Activated T-helper 1 cell treated with anti-CD3 and anti-CD28 coated beads, Interleukin-12 subunit alpha, Interleukin-12 subunit beta, Interleukin-2, Interleukin-4 antibody, amounts not matched to agents 30 ng/mL and 10 ng/mL and 1 ng/mL, durations not matched to agents 14 hours and 24 hours and 36 hours (primary cell): ENCODE measurements at regions not wholly inside any gene's neighbourhood (a gene's known extent, or its start where the extent isn't known, plus 50 kb on each side); places are given as distances from the start of the nearest gene placed in this dataset.
"Not testable (repeated sequence)": the region's sequence is repeated elsewhere in the genome, so short reads cannot be mapped to it uniquely, and the experiment has no call there.

Experiments used
- DNase-seq: peaks from one replicate; pipeline ENCODE4 v3.0.0; 2021; ENCODE audit warnings: low spot score
- H3K27ac Mint-ChIP-seq: one replicate; pipeline ENCODE4 v1.8.0; 2021; ENCODE audit warnings: mild to moderate bottlenecking, mixed read lengths
- H3K27me3 Mint-ChIP-seq: one replicate; pipeline ENCODE4 v1.8.0; 2022; ENCODE audit warnings: mild to moderate bottlenecking, moderate library complexity, mixed read lengths; ENCODE audit not compliant: insufficient read depth
- H3K36me3 Mint-ChIP-seq: one replicate; pipeline ENCODE4 v1.8.0; 2021; ENCODE audit warnings: low read depth, mixed read lengths
- H3K4me1 Mint-ChIP-seq: one replicate; pipeline ENCODE4 v1.8.0; 2021; ENCODE audit warnings: low read depth, mixed read lengths
- H3K4me3 Mint-ChIP-seq: one replicate; pipeline ENCODE4 v1.8.0; 2021; ENCODE audit warnings: mild to moderate bottlenecking, moderate library complexity, mixed read lengths
- H3K9me3 Mint-ChIP-seq: one replicate; pipeline ENCODE4 v1.8.0; 2021; ENCODE audit warnings: mixed read lengths
- intact Hi-C: fragments of 100-400 bp; cut with micrococcal nuclease; formaldehyde crosslinking; loops from one replicate; pipeline ENCODE4 v1.15.1; 2024

DNA sequence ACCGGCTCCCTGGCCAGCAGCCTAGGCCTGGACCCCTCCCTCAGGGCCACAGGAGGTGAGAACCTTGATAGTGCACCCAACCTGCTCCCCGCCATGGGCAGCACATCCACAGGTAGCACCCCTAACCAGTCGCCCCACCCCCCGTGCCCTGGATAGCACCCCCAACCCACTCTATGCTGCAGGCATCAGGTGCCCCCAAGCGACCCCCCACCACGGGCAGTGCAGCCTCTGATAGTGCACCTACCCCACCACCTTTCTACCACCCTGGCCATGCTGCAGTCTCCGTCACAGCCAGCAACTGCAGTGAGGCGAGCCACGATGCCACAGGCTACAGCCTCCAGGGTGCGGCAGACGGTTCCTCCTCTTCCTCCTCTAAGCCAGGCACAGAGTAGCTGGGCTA, 55.6 kb downstream of the SOWAHC start:
- no peak overlapping the region for H3K27ac Mint-ChIP-seq
- peaks cover 10% of the 10 kb centered on the region for H3K27me3 Mint-ChIP-seq
- no peaks in the 10 kb centered on the region for H3K9me3 Mint-ChIP-seq
- no peak for DNase-seq
- no peak overlapping the region for H3K4me3 Mint-ChIP-seq
- no peaks in the 10 kb centered on the region for H3K4me1 Mint-ChIP-seq
- intact Hi-C loops = no loop called here
- no peaks in the 10 kb centered on the region for H3K36me3 Mint-ChIP-seq

DNA sequence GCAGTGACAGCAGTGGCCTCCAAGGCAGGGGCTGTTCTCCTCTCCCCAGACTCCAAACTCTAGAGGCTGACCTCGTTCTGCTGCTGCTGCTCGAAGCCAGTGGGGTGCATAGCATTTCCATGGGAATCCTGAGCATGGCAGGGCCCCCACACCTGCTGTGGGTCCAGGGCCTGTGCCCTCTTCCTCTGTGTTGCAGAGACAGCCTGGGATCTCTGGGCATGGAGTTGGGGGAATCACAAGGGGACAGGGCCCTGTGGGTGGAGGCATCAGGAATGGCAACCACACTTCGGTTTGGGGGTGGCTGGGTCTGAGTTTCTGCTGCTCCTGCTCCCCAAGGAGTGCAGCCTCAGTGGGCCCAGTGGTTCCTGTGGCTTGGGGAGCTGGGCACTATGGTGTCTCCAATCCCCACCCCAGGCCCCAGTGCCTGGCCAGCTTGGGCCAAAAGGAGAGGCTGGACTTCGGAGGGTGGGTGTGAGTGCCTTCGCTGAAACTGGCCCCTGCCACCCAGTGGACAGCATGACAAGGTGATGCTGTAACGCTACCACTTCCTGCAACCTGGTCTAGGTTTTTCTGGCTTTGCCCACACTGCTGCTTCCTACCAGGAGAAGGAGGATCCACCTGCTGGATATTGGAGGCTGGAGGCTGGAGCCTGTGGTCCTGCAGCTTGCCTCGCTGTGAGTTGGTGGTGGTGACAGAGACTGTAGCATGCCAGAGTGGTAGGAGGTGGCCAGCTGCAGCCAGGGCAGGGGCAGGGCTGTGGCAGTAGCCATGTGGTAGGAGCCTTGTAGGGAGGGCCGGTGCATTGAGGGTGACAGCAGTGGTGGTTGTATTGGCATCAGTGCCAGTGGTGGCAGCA, 56.6 kb downstream of the SOWAHC start:
- no peak for DNase-seq
- Mint-ChIP-seq H3K9me3 (no peaks in the 10 kb centered on the region), H3K27ac (no peak overlapping the region), H3K27me3 (peaks cover 10% of the 10 kb centered on the region), H3K4me1 (no peaks in the 10 kb centered on the region), H3K4me3 (no peak overlapping the region), H3K36me3 (no peaks in the 10 kb centered on the region)
- intact Hi-C loops = no loop called here

- Mint-ChIP-seq H3K36me3 (no peaks in the 10 kb centered on the region), H3K9me3 (no peaks in the 10 kb centered on the region), H3K27me3 (peaks cover 20% of the 10 kb centered on the region), H3K27ac (no peak overlapping the region), H3K4me1 (no peaks in the 10 kb centered on the region), H3K4me3 (no peak overlapping the region)
- DNase-seq = no peak
- intact Hi-C loops = no loop called here
Observed at GRCh38 chr2:109674894-109675534, 60.9 kb downstream of the SOWAHC start.

DNA sequence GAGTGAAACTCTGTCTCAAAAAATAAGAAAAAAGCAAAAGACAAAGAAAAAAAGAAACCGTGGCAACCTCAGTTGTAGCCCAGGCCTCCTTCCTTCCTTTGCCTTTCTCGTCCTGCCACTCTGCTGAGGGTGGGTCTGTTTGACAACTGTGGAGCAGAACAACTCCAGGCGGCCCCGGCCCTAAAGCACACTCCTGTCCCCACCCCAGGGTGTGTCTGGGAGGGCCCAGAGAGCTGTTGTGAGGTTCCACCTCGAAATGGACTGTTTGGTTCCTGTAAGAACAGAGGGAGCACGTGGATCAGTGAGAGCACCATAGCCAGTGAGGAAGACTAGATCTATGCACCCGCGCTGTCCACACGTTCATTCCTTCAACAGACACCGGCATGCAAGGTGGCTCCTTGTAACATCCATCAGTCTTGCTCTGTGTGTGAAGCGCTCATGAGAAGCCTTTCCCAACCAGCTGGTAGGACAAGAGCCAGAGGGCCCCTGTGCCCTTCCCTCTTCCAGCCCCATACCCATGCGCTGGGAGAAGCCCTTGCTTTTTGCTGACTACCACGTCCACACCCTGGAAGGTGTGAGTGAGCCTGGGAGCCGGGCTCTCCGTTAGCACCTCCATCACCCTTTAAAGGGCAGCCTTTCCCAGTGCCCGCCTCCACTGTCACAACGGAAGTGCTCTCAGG, 61.6 kb downstream of the SOWAHC start:
- Mint-ChIP-seq H3K9me3 (no peaks in the 10 kb centered on the region), H3K36me3 (no peaks in the 10 kb centered on the region), H3K27me3 (peaks cover 24% of the 10 kb centered on the region), H3K4me3 (no peak overlapping the region), H3K4me1 (no peaks in the 10 kb centered on the region), H3K27ac (no peak overlapping the region)
- intact Hi-C loops = no loop called here
- no peak for DNase-seq

DNA sequence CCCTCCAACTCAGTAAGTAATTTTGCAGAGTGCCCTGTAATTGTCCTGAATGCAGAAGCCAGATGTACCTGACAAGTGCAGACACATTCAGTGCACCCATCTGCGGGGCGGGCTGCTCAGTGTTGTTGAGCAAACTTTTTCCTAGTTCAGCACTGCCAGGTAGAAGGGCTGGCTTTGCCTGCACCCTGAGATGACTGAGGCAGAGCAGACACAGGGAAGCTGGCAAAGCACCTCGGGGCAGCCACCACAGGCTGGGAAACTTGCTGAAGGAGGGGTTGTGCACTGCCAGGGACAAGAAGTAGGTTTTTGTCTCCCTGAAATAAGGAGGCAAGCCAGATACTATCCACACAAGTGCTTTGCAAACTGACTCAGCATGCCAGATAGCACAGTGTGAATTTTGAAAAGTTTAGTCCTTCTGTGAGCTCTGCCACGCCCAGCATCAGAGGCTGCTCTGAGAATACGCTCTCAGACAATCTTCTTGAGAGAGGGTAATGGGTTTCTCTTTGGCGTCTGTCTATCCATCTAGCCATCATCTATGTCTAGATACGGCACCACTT, 62.3 kb downstream of the SOWAHC start:
- H3K9me3 Mint-ChIP-seq = no peaks in the 10 kb centered on the region
- no peak for DNase-seq

GRCh38 chr2:109677121-109677731, 63.1 kb downstream of the SOWAHC start:
- H3K4me1 Mint-ChIP-seq, H3K36me3 Mint-ChIP-seq, DNase-seq, H3K27ac Mint-ChIP-seq, H3K9me3 Mint-ChIP-seq, H3K4me3 Mint-ChIP-seq, intact Hi-C loops: not testable (repeated sequence)
- peaks cover 19% of the 10 kb centered on the region for H3K27me3 Mint-ChIP-seq

More for the DNA sequence above, 62.3 kb downstream of the SOWAHC start:
- H3K4me1 Mint-ChIP-seq = no peaks in the 10 kb centered on the region
- peaks cover 25% of the 10 kb centered on the region for H3K27me3 Mint-ChIP-seq
- H3K4me3 Mint-ChIP-seq = no peak overlapping the region
- intact Hi-C loops = no loop called here
- no peaks in the 10 kb centered on the region for H3K36me3 Mint-ChIP-seq
- no peak overlapping the region for H3K27ac Mint-ChIP-seq

- Mint-ChIP-seq H3K36me3 (no peaks in the 10 kb centered on the region), H3K4me1 (no peaks in the 10 kb centered on the region), H3K27ac (no peak overlapping the region), H3K9me3 (no peaks in the 10 kb centered on the region), H3K27me3 (peaks cover 19% of the 10 kb centered on the region), H3K4me3 (no peak overlapping the region)
- intact Hi-C loops = no loop called here
- DNase-seq = no peak
Observed at GRCh38 chr2:109677835-109678580, 63.8 kb downstream of the SOWAHC start.

- peaks cover 19% of the 10 kb centered on the region for H3K27me3 Mint-ChIP-seq
Observed at GRCh38 chr2:109678724-109679201, 64.6 kb downstream of the SOWAHC start.

GRCh38 chr2:109679225-109679624, 65.1 kb downstream of the SOWAHC start:
- intact Hi-C loops = no loop called here
- Mint-ChIP-seq H3K27ac (no peak overlapping the region), H3K4me3 (no peak overlapping the region), H3K27me3 (peaks cover 19% of the 10 kb centered on the region), H3K9me3 (no peaks in the 10 kb centered on the region), H3K4me1 (no peaks in the 10 kb centered on the region), H3K36me3 (no peaks in the 10 kb centered on the region)
- DNase-seq = no peak

More at GRCh38 chr2:109678724-109679201, 64.6 kb downstream of the SOWAHC start:
- DNase-seq, H3K36me3 Mint-ChIP-seq, H3K9me3 Mint-ChIP-seq, H3K4me3 Mint-ChIP-seq, H3K27ac Mint-ChIP-seq, intact Hi-C loops, H3K4me1 Mint-ChIP-seq: not testable (repeated sequence)

DNA sequence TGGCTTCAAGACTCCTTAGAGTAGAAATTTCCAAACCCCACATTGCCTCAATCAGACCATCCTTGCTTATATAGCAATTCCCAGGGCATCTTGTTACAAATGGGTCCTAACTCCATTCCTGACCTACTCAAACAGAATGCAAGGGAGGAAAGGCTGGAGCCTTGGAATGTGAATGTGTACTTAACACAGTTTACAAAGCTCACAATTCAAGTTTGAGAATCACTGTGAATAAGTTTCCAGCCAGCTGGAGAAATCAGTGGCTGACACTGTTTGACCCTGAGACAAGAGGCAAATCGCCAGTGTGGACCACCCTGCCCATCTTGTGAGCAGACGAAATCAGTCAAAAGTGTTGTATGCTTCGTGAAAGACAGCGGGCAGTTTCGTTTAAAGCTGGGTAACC, 65.5 kb downstream of the SOWAHC start:
- Mint-ChIP-seq H3K4me1 (no peaks in the 10 kb centered on the region), H3K9me3 (no peaks in the 10 kb centered on the region), H3K36me3 (no peaks in the 10 kb centered on the region), H3K27ac (no peak overlapping the region), H3K27me3 (peaks cover 19% of the 10 kb centered on the region), H3K4me3 (no peak overlapping the region)
- intact Hi-C loops = no loop called here
- DNase-seq = no peak

- Mint-ChIP-seq H3K9me3 (no peaks in the 10 kb centered on the region), H3K36me3 (no peaks in the 10 kb centered on the region), H3K27ac (no peak overlapping the region), H3K27me3 (peaks cover 19% of the 10 kb centered on the region), H3K4me3 (no peak overlapping the region), H3K4me1 (no peaks in the 10 kb centered on the region)
- intact Hi-C loops = no loop called here
- no peak for DNase-seq
Observed at GRCh38 chr2:109680523-109681297, 66.5 kb downstream of the SOWAHC start.
